ENCODE measurements at regions not wholly inside any gene's neighbourhood (a gene's known extent, or its start where the extent isn't known, plus 50 kb on each side); places are given as distances from the start of the nearest gene placed in this dataset.

GRCh38 chr9:129280623-129281271 is 102.7 kb upstream of the IER5L start:
- peak; percentile 12 for DNase-seq (ENCODE audit: extremely low spot score)
- TF ChIP-seq CTCF (IDR thresholded peaks at IDR 0.05; ENCODE audit: control extremely low read depth, extremely low read depth, low read depth, missing control alignments), result no peak
- ChIA-PET CTCF (no interaction called here), POLR2A (no interaction called here)

- ChIA-PET POLR2A (no interaction called here), CTCF (no interaction called here)
- peak; percentile 12 for DNase-seq (ENCODE audit: extremely low spot score)
- TF ChIP-seq CTCF (IDR thresholded peaks at IDR 0.05; ENCODE audit: control extremely low read depth, extremely low read depth, low read depth, missing control alignments), result no peak
Measured at GRCh38 chr9:129280236-129280622, 102.2 kb upstream of the IER5L start.

- no peak for DNase-seq (ENCODE audit: extremely low spot score)
- no peak for TF ChIP-seq CTCF (IDR thresholded peaks at IDR 0.05; ENCODE audit: control extremely low read depth, extremely low read depth, low read depth, missing control alignments)
- CTCF ChIA-PET, result interaction anchor here (3.0 kb wide), 1 partner anchor 12 kb away, joined by 6 read pairs; no protein-coding TSS in a partner anchor
- POLR2A ChIA-PET, result no interaction called here
Measured at GRCh38 chr9:129278391-129279237, 100.6 kb upstream of the IER5L start.

- CTCF ChIA-PET, result interaction anchor here (1.4 to 3.0 kb wide), 2 partner anchors 10 to 103 kb away, joined by 3 to 6 read pairs; no protein-coding TSS in a partner anchor
- POLR2A ChIA-PET, result no interaction called here
- TF ChIP-seq CTCF (IDR thresholded peaks at IDR 0.05; ENCODE audit: control extremely low read depth, extremely low read depth, low read depth, missing control alignments), result no peak
- no peak for DNase-seq (ENCODE audit: extremely low spot score)
Measured at GRCh38 chr9:129276486-129277230, 98.6 kb upstream of the IER5L start.

- no peak for DNase-seq (ENCODE audit: extremely low spot score)
- CTCF ChIA-PET, result interaction anchor here (1.4 to 3.0 kb wide), 2 partner anchors 9 to 102 kb away, joined by 3 to 6 read pairs; no protein-coding TSS in a partner anchor
- POLR2A ChIA-PET, result no interaction called here
- no peak for TF ChIP-seq CTCF (IDR thresholded peaks at IDR 0.05; ENCODE audit: control extremely low read depth, extremely low read depth, low read depth, missing control alignments)
Measured at GRCh38 chr9:129275626-129276247, 97.7 kb upstream of the IER5L start.
